Endothelial cell of umbilical vein (primary cell): ENCODE measurements at regions not wholly inside any gene's neighbourhood (a gene's known extent, or its start where the extent isn't known, plus 50 kb on each side); places are given as distances from the start of the nearest gene placed in this dataset.

Source experiments
- BruUV-seq: library from RNA; stranded (reverse); fragments of 400-500 nt; replicated peaks from 2 replicates; lab custom pipeline; 2021; lab: Mats Ljungman, UMichigan
- CTCF ChIA-PET: fragments of 300-600, 350-600 bp; sonication (Branson Sonifier 250); formaldehyde crosslinking; loops from one replicate; lab custom pipeline; 2021; ENCODE audit warnings: antibody characterized with exemption, inconsistent platforms; lab: Charles Lee
- POLR2A ChIA-PET: fragments of 300-600, 350-600 bp; sonication (Branson Sonifier 250); formaldehyde crosslinking; loops from one replicate; lab custom pipeline; 2021; ENCODE audit warnings: antibody characterized with exemption, inconsistent platforms; lab: Charles Lee
- DNase-seq: peaks from one replicate; pipeline ENCODE4 v3.0.0-alpha.2; 2011; ENCODE audit warnings: low read depth, low spot score
- FAIRE-seq: peaks from 2 replicates; lab custom pipeline; 2011; peaks lifted over from hg19 to GRCh38; lab: Jason Lieb, UNC
- H2AFZ ChIP-seq: 2 replicates; pipeline ENCODE4 v1.6.0; 2012; ENCODE audit warnings: low read depth, low read length, control low read depth, inconsistent platforms
- H3K27ac ChIP-seq: 2 replicates; pipeline ENCODE4 v1.5.1; 2011; ENCODE audit warnings: low read depth, mild to moderate bottlenecking, control low read depth, low read length, moderate library complexity; ENCODE audit not compliant: insufficient read depth
- H3K27me3 ChIP-seq, 2 experiments: 2 replicates each; pipeline versions ENCODE4 v1.6.0 to v1.6.1; 2011; ENCODE audit warnings: low read length in 2 of 2, mixed read lengths in 1 of 2; ENCODE audit not compliant: control insufficient read depth in 2 of 2, insufficient read depth in 2 of 2
- H3K36me3 ChIP-seq, 2 experiments: 2 replicates in 1 of 2; 3 replicates in 1 of 2; pipeline ENCODE4 v1.5.1; 2011; ENCODE audit warnings: low read length in 2 of 2, mild to moderate bottlenecking in 1 of 2, moderate library complexity in 1 of 2; ENCODE audit not compliant: control insufficient read depth in 2 of 2, insufficient read depth in 2 of 2; ENCODE audit errors: extremely low read depth in 1 of 2
- H3K4me1 ChIP-seq: 3 replicates; pipeline ENCODE4 v1.5.1; 2011; ENCODE audit warnings: mild to moderate bottlenecking, low read length; ENCODE audit not compliant: control insufficient read depth, insufficient read depth; ENCODE audit errors: extremely low read depth
- H3K4me2 ChIP-seq: 2 replicates; pipeline ENCODE4 v1.6.1; 2011; ENCODE audit warnings: low read length, control low read depth, mixed read lengths; ENCODE audit not compliant: insufficient read depth
- H3K4me3 ChIP-seq, 3 experiments: fragments of 200-600 bp in 1 of 3; sonication (generic), shearing (Covaris generic) in 1 of 3; replicated peaks in 1 of 3; 2 replicates each; pipeline ENCODE4 v1.5.1; 2011 to 2016; ENCODE audit warnings: control low read depth in 3 of 3, low read length in 3 of 3, mild to moderate bottlenecking in 2 of 3, inconsistent platforms in 1 of 3, low read depth in 1 of 3, moderate library complexity in 1 of 3; ENCODE audit not compliant: insufficient read depth in 1 of 3
- H3K79me2 ChIP-seq: 2 replicates; pipeline ENCODE4 v1.6.0; 2012; ENCODE audit warnings: low read length, inconsistent platforms; ENCODE audit not compliant: control insufficient read depth, insufficient read depth
- H3K9ac ChIP-seq: replicated peaks from 2 replicates; pipeline ENCODE3; 2011; ENCODE audit warnings: low read length, control low read depth; ENCODE audit not compliant: insufficient read depth; ENCODE audit errors: extremely low read depth
- H3K9me1 ChIP-seq: replicated peaks from 3 replicates; pipeline ENCODE4 v1.6.0; 2011; ENCODE audit warnings: mild to moderate bottlenecking, low read length; ENCODE audit not compliant: control insufficient read depth, insufficient read depth; ENCODE audit errors: extremely low read depth
- H3K9me3 ChIP-seq: replicated peaks from 2 replicates; pipeline ENCODE4 v1.5.1; 2012; ENCODE audit warnings: low read length, inconsistent platforms; ENCODE audit not compliant: control insufficient read depth, insufficient read depth
- H4K20me1 ChIP-seq: replicated peaks from 2 replicates; pipeline ENCODE3; 2011; ENCODE audit warnings: mild to moderate bottlenecking, low read length; ENCODE audit not compliant: control insufficient read depth, insufficient read depth; ENCODE audit errors: extremely low read depth
- CTCF ChIP-seq, 2 donors: IDR thresholded peaks; 1 replicate in 1 of 2; 2 replicates in 1 of 2; pipeline ENCODE4 v1.5.1; 2011; ENCODE audit warnings: low read length in 2 of 2, mild to moderate bottlenecking in 2 of 2, moderate library complexity in 2 of 2, control low read depth in 1 of 2, inconsistent platforms in 1 of 2, low read depth in 1 of 2; ENCODE audit not compliant: insufficient read depth in 1 of 2; ENCODE audit errors: extremely low read depth in 1 of 2
- EZH2 ChIP-seq: IDR thresholded peaks from 2 replicates; pipeline ENCODE4 v1.6.1; 2012; ENCODE audit warnings: borderline replicate concordance, low read depth, mild to moderate bottlenecking, moderate library complexity, low read length, inconsistent platforms; ENCODE audit not compliant: severe bottlenecking
- FOS ChIP-seq: IDR thresholded peaks from 2 replicates; pipeline ENCODE4 v1.6.1; 2011; ENCODE audit warnings: mild to moderate bottlenecking, low read length, moderate library complexity, borderline replicate concordance; ENCODE audit not compliant: insufficient read depth
- GATA2 ChIP-seq: IDR thresholded peaks from 2 replicates; pipeline ENCODE4 v1.7.0; 2011; ENCODE audit warnings: low read depth, mild to moderate bottlenecking, moderate library complexity, mixed read lengths, low read length; ENCODE audit not compliant: insufficient read length, insufficient read depth
- JUN ChIP-seq: IDR thresholded peaks from 2 replicates; pipeline ENCODE4 v1.6.1; 2011; ENCODE audit warnings: borderline replicate concordance, low read depth; ENCODE audit not compliant: insufficient read length, insufficient read depth
- MYC ChIP-seq: IDR thresholded peaks from one replicate; pipeline ENCODE4 v1.6.1; 2011; ENCODE audit warnings: mild to moderate bottlenecking, low read depth, low read length
- POLR2A ChIP-seq: IDR thresholded peaks from 2 replicates; pipeline ENCODE4 v1.6.1; 2012; ENCODE audit warnings: low read depth, mild to moderate bottlenecking, control low read depth, low read length
- POLR2AphosphoS5 ChIP-seq: IDR thresholded peaks from 2 replicates; pipeline ENCODE4 v1.6.1; 2012; ENCODE audit warnings: low read depth, mild to moderate bottlenecking, control low read depth, low read length, moderate library complexity; ENCODE audit not compliant: insufficient read depth
- dilution Hi-C: fragments of 300-500 bp; cut with MboI; formaldehyde crosslinking; loops from one replicate; pipeline ENCODE4 v1.15.0; 2019; ENCODE audit warnings: low sequenced_read_pairs; ENCODE audit not compliant: extremely low pct_ligation_motif_present
- intact Hi-C: fragments of 100-400 bp; cut with micrococcal nuclease; formaldehyde crosslinking; loops from one replicate; pipeline ENCODE4 v1.10.0; 2022
- TF ChIP-seq, protein P1 (sequence below): IDR thresholded peaks from 2 replicates; pipeline ENCODE4 v1.6.1; 2011; ENCODE audit not compliant: insufficient read depth, insufficient read length

GRCh38 chr4:130090427-130090826 is 994.5 kb downstream of the C4orf33 start:
- intact Hi-C loops, result no loop called here
- no peak overlapping the region for H3K9ac ChIP-seq
- no peaks in the 10 kb centered on the region for H3K27me3 ChIP-seq
- no peaks in the 10 kb centered on the region for H3K79me2 ChIP-seq
- POLR2A ChIA-PET, result no interaction called here
- dilution Hi-C loops, result no loop called here
- H3K36me3 ChIP-seq, result no peaks in the 10 kb centered on the region
- H3K4me3 ChIP-seq, result no peak overlapping the region
- no peaks in the 10 kb centered on the region for H3K9me3 ChIP-seq
- H2AFZ ChIP-seq, result no peak overlapping the region
- H3K4me2 ChIP-seq, result no peak overlapping the region
- FAIRE-seq, result no peak
- TF ChIP-seq POLR2AphosphoS5, result no peak
- no peak overlapping the region for H3K27ac ChIP-seq
- H3K4me1 ChIP-seq, result no peaks in the 10 kb centered on the region
- no peaks in the 10 kb centered on the region for H4K20me1 ChIP-seq
- BruUV-seq, result no TSS peak
- no peak for DNase-seq
- H3K9me1 ChIP-seq, result no peaks in the 10 kb centered on the region
- CTCF ChIA-PET, result interaction anchor here (0.5 kb wide), 1 partner anchor 543 kb away, joined by 3 read pairs; no protein-coding TSS in a partner anchor

- Histone ChIP-seq H3K36me3 (no peaks in the 10 kb centered on the region), H3K27ac (no peak overlapping the region), H3K9me1 (no peaks in the 10 kb centered on the region), H3K4me1 (no peaks in the 10 kb centered on the region), H3K27me3 (no peaks in the 10 kb centered on the region), H2AFZ (no peak overlapping the region), H3K9me3 (no peaks in the 10 kb centered on the region), H3K4me3 (no peak overlapping the region), H4K20me1 (no peaks in the 10 kb centered on the region), H3K9ac (no peak overlapping the region), H3K79me2 (no peaks in the 10 kb centered on the region), H3K4me2 (no peak overlapping the region)
- dilution Hi-C loops, result no loop called here
- DNase-seq (no peak), FAIRE-seq (no peak)
- CTCF ChIA-PET, result no interaction called here
- intact Hi-C loops, result no loop called here
- no peak for TF ChIP-seq POLR2AphosphoS5
- no peak for TF ChIP-seq GATA2
- no peak for TF ChIP-seq FOS
- no peak for TF ChIP-seq EZH2
- TF ChIP-seq CTCF (IDR thresholded peaks at IDR 0.05; ENCODE audit: extremely low read depth in 1 of 2, insufficient read depth in 1 of 2, low read depth in 1 of 2, low read length in 2 of 2), result no peak
- TF ChIP-seq MYC, result no peak
- TF ChIP-seq, protein P1, sequence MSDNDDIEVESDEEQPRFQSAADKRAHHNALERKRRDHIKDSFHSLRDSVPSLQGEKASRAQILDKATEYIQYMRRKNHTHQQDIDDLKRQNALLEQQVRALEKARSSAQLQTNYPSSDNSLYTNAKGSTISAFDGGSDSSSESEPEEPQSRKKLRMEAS, result no peak
- no peak for TF ChIP-seq JUN
- no peak for TF ChIP-seq POLR2A
- POLR2A ChIA-PET, result no interaction called here
- no TSS peak for BruUV-seq
Observed at GRCh38 chr4:130092187-130093015, 996.4 kb downstream of the C4orf33 start.
